Globus pallidus (tissue), 1 donor: ENCODE measurements at regions not wholly inside any gene's neighbourhood (a gene's known extent, or its start where the extent isn't known, plus 50 kb on each side); places are given as distances from the start of the nearest gene placed in this dataset.
"Not testable (repeated sequence)": the region's sequence is repeated elsewhere in the genome, so short reads cannot be mapped to it uniquely, and the experiment has no call there.

Source experiments
- DNase-seq: peaks from one replicate; pipeline ENCODE4 v3.0.0-alpha.2; 2015; ENCODE audit warnings: low spot score

GRCh38 chr5:97937846-97938245 lies 754.8 kb upstream of the RIOK2 start:
- DNase-seq, result no peak

GRCh38 chr5:97943036-97943435 lies 760.0 kb upstream of the RIOK2 start:
- DNase-seq, result no peak

GRCh38 chr5:97951139-97951538 lies 768.1 kb upstream of the RIOK2 start:
- DNase-seq, result no peak

GRCh38 chr5:97955450-97955849 lies 772.4 kb upstream of the RIOK2 start:
- no peak for DNase-seq

GRCh38 chr5:97967292-97967691 lies 784.2 kb upstream of the RIOK2 start:
- DNase-seq, result no peak

GRCh38 chr5:97968346-97968745 lies 785.3 kb upstream of the RIOK2 start:
- no peak for DNase-seq

GRCh38 chr5:97979740-97980139 lies 793.7 kb upstream of the RGMB start:
- no peak for DNase-seq

GRCh38 chr5:97980291-97980690 lies 793.2 kb upstream of the RGMB start:
- no peak for DNase-seq

GRCh38 chr5:97986069-97986468 lies 787.4 kb upstream of the RGMB start:
- DNase-seq, result no peak

GRCh38 chr5:97991236-97991635 lies 782.2 kb upstream of the RGMB start:
- DNase-seq, result no peak

- peak; percentile 96 for DNase-seq
These were observed 774.5 kb upstream of the RGMB start for GRCh38 chr5:97998941-97999340.

GRCh38 chr5:98004463-98004862 lies 769.0 kb upstream of the RGMB start:
- no peak for DNase-seq

GRCh38 chr5:98016771-98017170 lies 756.7 kb upstream of the RGMB start:
- no peak for DNase-seq

GRCh38 chr5:98030273-98030672 lies 743.2 kb upstream of the RGMB start:
- DNase-seq, result not testable (repeated sequence)

GRCh38 chr5:98031036-98031435 lies 742.4 kb upstream of the RGMB start:
- DNase-seq, result not testable (repeated sequence)

- DNase-seq, result no peak
These were observed 742.0 kb upstream of the RGMB start for GRCh38 chr5:98031496-98031895.

- no peak for DNase-seq
These were observed 741.5 kb upstream of the RGMB start for GRCh38 chr5:98031926-98032325.

- no peak for DNase-seq
These were observed 731.8 kb upstream of the RGMB start for GRCh38 chr5:98041661-98042060.

- DNase-seq, result no peak
These were observed 730.9 kb upstream of the RGMB start for GRCh38 chr5:98042521-98042920.

- DNase-seq, result no peak
These were observed 730.5 kb upstream of the RGMB start for GRCh38 chr5:98042961-98043360.

- no peak for DNase-seq
These were observed 722.9 kb upstream of the RGMB start for GRCh38 chr5:98050583-98050982.

GRCh38 chr5:98053170-98053569 lies 720.3 kb upstream of the RGMB start:
- DNase-seq, result no peak

- no peak for DNase-seq
These were observed 713.3 kb upstream of the RGMB start for GRCh38 chr5:98060148-98060547.

GRCh38 chr5:98064118-98064685 lies 709.3 kb upstream of the RGMB start:
- peak; percentile 58 for DNase-seq
